Heart left ventricle (tissue), 13 donors: ENCODE measurements at regions not wholly inside any gene's neighbourhood (a gene's known extent, or its start where the extent isn't known, plus 50 kb on each side); places are given as distances from the start of the nearest gene placed in this dataset.

Experiments
- POLR2A ChIP-seq, 2 donors: fragments of 450-650 bp; IDR thresholded peaks; one replicate each; pipeline ENCODE4 v1.6.1; 2017; ENCODE audit warnings: antibody characterized with exemption in 2 of 2, mild to moderate bottlenecking in 2 of 2, moderate library complexity in 2 of 2
- TF ChIP-seq, protein P1 (sequence below), 12 donors: fragments of 200-600 bp; sonication (generic) in 4 of 12; IDR thresholded peaks; one replicate each; pipeline versions ENCODE4 v1.5.0 to v1.8.0; 2018 to 2022; ENCODE audit warnings: antibody characterized with exemption in 12 of 12, mild to moderate bottlenecking in 5 of 12
- donor health status: ischemic (EF 13 %, LVEDD 7.1; RV severe dilation, severe dysfunction).
- donor health status: DM: no; HTN: yes; CAD: no.
- donor health status: DM: no; HTN: no; CAD: no.
- donor health status: ischemic (EF 25% LVEDD 6.9; RV normal size, moderate dysfunction).
- donor health status: ischemic (EF 25% LVEDD 5.7; RV mildly dilated, moderate dysfunction).
- donor health status: ischemic (EF 35%, LVEDD 5.7; RV mildly dilated, moderate dysfunction).
- donor health status: nonischemic (EF 11% LVEDD 7.7; RV severe dilation, severe dysfunction).
- donor health status: DM: yes; HTN: yes; CAD: no.
- donor health status: PGD.
- donor health status: ischemic (EF 29% LVEDD 5.4; RV normal size, mild dysfunction).
- donor health status: nonischemic (EF 23%, LVEDD 6.1; RV moderate dilation, normal function).

- no peak for TF ChIP-seq POLR2A (IDR thresholded peaks at IDR 0.05)
- TF ChIP-seq, protein P1, sequence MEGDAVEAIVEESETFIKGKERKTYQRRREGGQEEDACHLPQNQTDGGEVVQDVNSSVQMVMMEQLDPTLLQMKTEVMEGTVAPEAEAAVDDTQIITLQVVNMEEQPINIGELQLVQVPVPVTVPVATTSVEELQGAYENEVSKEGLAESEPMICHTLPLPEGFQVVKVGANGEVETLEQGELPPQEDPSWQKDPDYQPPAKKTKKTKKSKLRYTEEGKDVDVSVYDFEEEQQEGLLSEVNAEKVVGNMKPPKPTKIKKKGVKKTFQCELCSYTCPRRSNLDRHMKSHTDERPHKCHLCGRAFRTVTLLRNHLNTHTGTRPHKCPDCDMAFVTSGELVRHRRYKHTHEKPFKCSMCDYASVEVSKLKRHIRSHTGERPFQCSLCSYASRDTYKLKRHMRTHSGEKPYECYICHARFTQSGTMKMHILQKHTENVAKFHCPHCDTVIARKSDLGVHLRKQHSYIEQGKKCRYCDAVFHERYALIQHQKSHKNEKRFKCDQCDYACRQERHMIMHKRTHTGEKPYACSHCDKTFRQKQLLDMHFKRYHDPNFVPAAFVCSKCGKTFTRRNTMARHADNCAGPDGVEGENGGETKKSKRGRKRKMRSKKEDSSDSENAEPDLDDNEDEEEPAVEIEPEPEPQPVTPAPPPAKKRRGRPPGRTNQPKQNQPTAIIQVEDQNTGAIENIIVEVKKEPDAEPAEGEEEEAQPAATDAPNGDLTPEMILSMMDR (IDR thresholded peaks at IDR 0.05): no peak
Measured at GRCh38 chr6:10051283-10051682, 363.6 kb downstream of the TFAP2A start.
